GM12878 (cell line): ENCODE measurements at regions not wholly inside any gene's neighbourhood (a gene's known extent, or its start where the extent isn't known, plus 50 kb on each side); places are given as distances from the start of the nearest gene placed in this dataset.

Source experiments
- ATAC-seq: fragments of 200-7000 bp; cut with Tn5 transposase; 3 replicates; pipeline ENCODE4 v1.9.1; 2020; ENCODE audit warnings: mild to moderate bottlenecking, moderate library complexity
- BruUV-seq: library from RNA; stranded (reverse); fragments of 400-500 nt; replicated peaks from 2 replicates; lab custom pipeline; 2021; lab: Mats Ljungman, UMichigan
- CTCF ChIA-PET: fragments of 300-600 bp; sonication (Branson Sonifier 250); formaldehyde crosslinking; extraction: SDS; loops from one replicate; lab custom pipeline; 2021; ENCODE audit warnings: inconsistent platforms; lab: Yijun Ruan, JAX
- POLR2A ChIA-PET: fragments of 350-600 bp; formaldehyde crosslinking; extraction: SDS; loops from one replicate; lab custom pipeline; 2021; ENCODE audit warnings: inconsistent platforms; lab: Charles Lee
- RAD21 ChIA-PET: fragments of 300-600 bp; sonication (Branson Sonifier 250); formaldehyde crosslinking; loops from one replicate; lab custom pipeline; 2023; ENCODE audit warnings: antibody characterized with exemption; ENCODE audit not compliant: unreplicated experiment; lab: Charles Lee
- SMC1A ChIA-PET: fragments of 300-600 bp; sonication (Branson Sonifier 250); formaldehyde crosslinking; loops from one replicate; lab custom pipeline; 2023; ENCODE audit not compliant: unreplicated experiment, uncharacterized antibody; lab: Charles Lee
- DNase-seq: peaks from one replicate; pipeline ENCODE4 v3.0.0-alpha.2; 2011; ENCODE audit warnings: low read depth, low spot score
- FAIRE-seq: peaks from 3 replicates; lab custom pipeline; 2011; peaks lifted over from hg19 to GRCh38; lab: Jason Lieb, UNC
- H2AFZ ChIP-seq: 2 replicates; pipeline ENCODE4 v1.6.0; 2011; ENCODE audit warnings: low read depth, low read length, control low read depth; ENCODE audit not compliant: control insufficient read depth
- H3K27ac ChIP-seq: 2 replicates; pipeline ENCODE4 v1.5.1; 2011; ENCODE audit warnings: control low read depth; ENCODE audit not compliant: control insufficient read depth, insufficient read depth
- H3K27me3 ChIP-seq, 2 experiments: replicated peaks in 1 of 2; 2 replicates each; pipeline versions ENCODE4 v1.6.0 to v1.6.1; 2011; ENCODE audit warnings: low read length in 1 of 2; ENCODE audit not compliant: control insufficient read depth in 2 of 2, insufficient read depth in 2 of 2
- H3K36me3 ChIP-seq, 2 experiments: 2 replicates each; pipeline ENCODE4 v1.5.1; 2011; ENCODE audit warnings: low read length in 1 of 2; ENCODE audit not compliant: control insufficient read depth in 2 of 2, insufficient read depth in 2 of 2
- H3K4me1 ChIP-seq: 2 replicates; pipeline ENCODE4 v1.6.1; 2011; ENCODE audit warnings: mild to moderate bottlenecking, low read length, moderate library complexity, mixed read lengths; ENCODE audit not compliant: control insufficient read depth, insufficient read depth
- H3K4me2 ChIP-seq: 2 replicates; pipeline ENCODE4 v1.6.0; 2011; ENCODE audit warnings: control low read depth; ENCODE audit not compliant: control insufficient read depth, insufficient read depth
- H3K4me3 ChIP-seq: fragments of 200-600 bp; sonication (generic); 2 replicates; pipeline ENCODE4 v1.5.1; 2016
- H3K79me2 ChIP-seq: 2 replicates; pipeline ENCODE4 v1.6.0; 2011; ENCODE audit warnings: low read length; ENCODE audit not compliant: control insufficient read depth, insufficient read depth
- H3K9ac ChIP-seq: 2 replicates; pipeline ENCODE4 v1.8.0; 2011; ENCODE audit warnings: low read length, control low read depth, mixed read lengths; ENCODE audit not compliant: control insufficient read depth, insufficient read depth
- H3K9me3 ChIP-seq: replicated peaks from 3 replicates; pipeline ENCODE4 v1.5.1; 2011; ENCODE audit warnings: mild to moderate bottlenecking, low read length; ENCODE audit not compliant: control insufficient read depth, insufficient read depth
- H4K20me1 ChIP-seq: 2 replicates; pipeline ENCODE4 v1.6.0; 2011; ENCODE audit not compliant: control insufficient read depth, insufficient read depth
- BCL11A ChIP-seq: IDR thresholded peaks from 2 replicates; pipeline ENCODE4 v1.6.1; 2011; ENCODE audit warnings: low read depth, low read length
- BCL3 ChIP-seq: IDR thresholded peaks from 2 replicates; pipeline ENCODE4 v1.6.1; 2011; ENCODE audit warnings: borderline replicate concordance, low read depth, mild to moderate bottlenecking, moderate library complexity, low read length; ENCODE audit not compliant: insufficient read depth, poor library complexity, severe bottlenecking
- CEBPB ChIP-seq, 2 experiments: fragments of 150-350 bp in 1 of 2; IDR thresholded peaks; 2 replicates each; pipeline ENCODE4 v1.6.1; 2012 to 2014; ENCODE audit warnings: low read depth in 2 of 2, low read length in 2 of 2, borderline replicate concordance in 1 of 2, inconsistent platforms in 1 of 2
- CUX1 ChIP-seq: IDR thresholded peaks from 2 replicates; pipeline ENCODE4 v1.6.1; 2012; ENCODE audit warnings: improper control_type of control experiment, low read depth, low read length; ENCODE audit not compliant: insufficient replicate concordance
- IKZF2 ChIP-seq, 2 experiments: fragments of 450-650 bp; IDR thresholded peaks; 2 replicates each; pipeline ENCODE4 v1.6.1; 2017; ENCODE audit warnings: mild to moderate bottlenecking in 2 of 2, moderate library complexity in 2 of 2
- JUND ChIP-seq: IDR thresholded peaks from 2 replicates; pipeline ENCODE4 v1.6.1; 2012; ENCODE audit warnings: low read depth, mild to moderate bottlenecking, low read length, improper control_type of control experiment, moderate library complexity
- MXI1 ChIP-seq: fragments of 150-350 bp; IDR thresholded peaks from 2 replicates; pipeline ENCODE4 v1.6.1; 2011; ENCODE audit warnings: low read depth, mild to moderate bottlenecking, inconsistent platforms, low read length, improper control_type of control experiment
- NFXL1 ChIP-seq: fragments of 450-650 bp; IDR thresholded peaks from 2 replicates; pipeline ENCODE4 v1.6.1; 2017; ENCODE audit warnings: antibody characterized with exemption, mild to moderate bottlenecking, borderline replicate concordance
- RUNX3 ChIP-seq: IDR thresholded peaks from 2 replicates; pipeline ENCODE4 v1.6.1; 2012; ENCODE audit warnings: low read length, inconsistent platforms
- USF1 ChIP-seq: IDR thresholded peaks from 2 replicates; pipeline ENCODE4 v1.6.1; 2011; ENCODE audit warnings: borderline replicate concordance, low read depth, mild to moderate bottlenecking, moderate library complexity, mixed read lengths, low read length; ENCODE audit not compliant: insufficient read depth; ENCODE audit errors: extremely low read length
- ZNF384 ChIP-seq: IDR thresholded peaks from 2 replicates; pipeline ENCODE4 v1.6.1; 2012; ENCODE audit warnings: low read depth, mild to moderate bottlenecking, low read length, improper control_type of control experiment, borderline replicate concordance
- WGBS: methylation state at CpG from one replicate; pipeline ENCODE4 v1.1.6; 2016; ENCODE audit warnings: low lambda C conversion rate; ENCODE audit not compliant: insufficient replicate concordance, insufficient coverage; ENCODE audit errors: missing lambda C conversion rate; 5-methylcytosine and 5-hydroxymethylcytosine counted together
- in situ Hi-C: fragments of 300-500 bp; cut with MboI; formaldehyde crosslinking; loops from 9 replicates; pipeline ENCODE4 v1.14.3; 2018; ENCODE audit warnings: mixed read lengths
- intact Hi-C: fragments of 100-400 bp; cut with micrococcal nuclease; formaldehyde crosslinking; loops from one replicate; pipeline ENCODE4 v1.14.2; 2022; ENCODE audit not compliant: unreplicated experiment
- TF ChIP-seq, protein P1 (sequence below): fragments of 450-650 bp; IDR thresholded peaks from 2 replicates; pipeline ENCODE4 v1.6.1; 2017; ENCODE audit warnings: mild to moderate bottlenecking, moderate library complexity

- CTCF ChIA-PET, result no interaction called here
- H3K4me3 ChIP-seq, result no peak overlapping the region
- SMC1A ChIA-PET, result interaction anchor here (0.6 kb wide), 1 partner anchor 43 kb away, joined by 3 read pairs; no protein-coding TSS in a partner anchor
- RAD21 ChIA-PET, result no interaction called here
- POLR2A ChIA-PET, result no interaction called here
- FAIRE-seq (peak; percentile 89), ATAC-seq (peak; percentile 73), DNase-seq (no peak)
- H4K20me1 ChIP-seq, result no peaks in the 10 kb centered on the region
- intact Hi-C loops, result no loop called here
- H3K27ac ChIP-seq, result no peak overlapping the region
- 0% methylated on average over 1 of the region's 1 CpG for WGBS
- H3K27me3 ChIP-seq, result no peaks in the 10 kb centered on the region
- BruUV-seq, result no TSS peak
- H3K9me3 ChIP-seq, result no peaks in the 10 kb centered on the region
- H3K4me2 ChIP-seq, result no peak overlapping the region
- no peak overlapping the region for H3K9ac ChIP-seq
- peak overlapping the region; percentile 44 for H2AFZ ChIP-seq
- no peaks in the 10 kb centered on the region for H3K79me2 ChIP-seq
- no peaks in the 10 kb centered on the region for H3K4me1 ChIP-seq
- in situ Hi-C loops, result no loop called here
- H3K36me3 ChIP-seq, result no peaks in the 10 kb centered on the region
- no peak for TF ChIP-seq RUNX3
- TF ChIP-seq NFXL1, result no peak
- no peak for TF ChIP-seq IKZF2 (IDR thresholded peaks at IDR 0.05)
- TF ChIP-seq MXI1, result no peak
- TF ChIP-seq JUND, result no peak
- TF ChIP-seq CEBPB (IDR thresholded peaks at IDR 0.05; ENCODE audit: borderline replicate concordance in 1 of 2, low read depth in 2 of 2, low read length in 2 of 2), result no peak
- no peak for TF ChIP-seq USF1
- TF ChIP-seq ZNF384, result no peak
- TF ChIP-seq, protein P1, sequence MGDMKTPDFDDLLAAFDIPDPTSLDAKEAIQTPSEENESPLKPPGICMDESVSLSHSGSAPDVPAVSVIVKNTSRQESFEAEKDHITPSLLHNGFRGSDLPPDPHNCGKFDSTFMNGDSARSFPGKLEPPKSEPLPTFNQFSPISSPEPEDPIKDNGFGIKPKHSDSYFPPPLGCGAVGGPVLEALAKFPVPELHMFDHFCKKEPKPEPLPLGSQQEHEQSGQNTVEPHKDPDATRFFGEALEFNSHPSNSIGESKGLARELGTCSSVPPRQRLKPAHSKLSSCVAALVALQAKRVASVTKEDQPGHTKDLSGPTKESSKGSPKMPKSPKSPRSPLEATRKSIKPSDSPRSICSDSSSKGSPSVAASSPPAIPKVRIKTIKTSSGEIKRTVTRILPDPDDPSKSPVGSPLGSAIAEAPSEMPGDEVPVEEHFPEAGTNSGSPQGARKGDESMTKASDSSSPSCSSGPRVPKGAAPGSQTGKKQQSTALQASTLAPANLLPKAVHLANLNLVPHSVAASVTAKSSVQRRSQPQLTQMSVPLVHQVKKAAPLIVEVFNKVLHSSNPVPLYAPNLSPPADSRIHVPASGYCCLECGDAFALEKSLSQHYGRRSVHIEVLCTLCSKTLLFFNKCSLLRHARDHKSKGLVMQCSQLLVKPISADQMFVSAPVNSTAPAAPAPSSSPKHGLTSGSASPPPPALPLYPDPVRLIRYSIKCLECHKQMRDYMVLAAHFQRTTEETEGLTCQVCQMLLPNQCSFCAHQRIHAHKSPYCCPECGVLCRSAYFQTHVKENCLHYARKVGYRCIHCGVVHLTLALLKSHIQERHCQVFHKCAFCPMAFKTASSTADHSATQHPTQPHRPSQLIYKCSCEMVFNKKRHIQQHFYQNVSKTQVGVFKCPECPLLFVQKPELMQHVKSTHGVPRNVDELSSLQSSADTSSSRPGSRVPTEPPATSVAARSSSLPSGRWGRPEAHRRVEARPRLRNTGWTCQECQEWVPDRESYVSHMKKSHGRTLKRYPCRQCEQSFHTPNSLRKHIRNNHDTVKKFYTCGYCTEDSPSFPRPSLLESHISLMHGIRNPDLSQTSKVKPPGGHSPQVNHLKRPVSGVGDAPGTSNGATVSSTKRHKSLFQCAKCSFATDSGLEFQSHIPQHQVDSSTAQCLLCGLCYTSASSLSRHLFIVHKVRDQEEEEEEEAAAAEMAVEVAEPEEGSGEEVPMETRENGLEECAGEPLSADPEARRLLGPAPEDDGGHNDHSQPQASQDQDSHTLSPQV, result no peak
- no peak for TF ChIP-seq CUX1
- TF ChIP-seq BCL11A, result no peak
- no peak for TF ChIP-seq BCL3
Observed at GRCh38 chr6:79377888-79378348, 143.4 kb upstream of the HMGN3 start.
